ENCODE measurements at regions not wholly inside any gene's neighbourhood (a gene's known extent, or its start where the extent isn't known, plus 50 kb on each side); places are given as distances from the start of the nearest gene placed in this dataset.
"Not testable (repeated sequence)": the region's sequence is repeated elsewhere in the genome, so short reads cannot be mapped to it uniquely, and the experiment has no call there.

- ATAC-seq (ENCODE audit: insufficient number of reproducible peaks, low FRiP score, low read depth) (no peak), DNase-seq (ENCODE audit: low spot score) (no peak)
- no peak overlapping the region for H3K27ac ChIP-seq
- no peaks in the 10 kb centered on the region for H3K4me1 ChIP-seq (ENCODE audit: control insufficient read depth in 1 of 2, low read depth in 2 of 2)
- no peak for TF ChIP-seq CTCF (IDR thresholded peaks at IDR 0.05)
- H3K27me3 ChIP-seq (replicated peaks; ENCODE audit: insufficient read depth), result no peaks in the 10 kb centered on the region
- no peak overlapping the region for H3K4me3 ChIP-seq
- no peaks in the 10 kb centered on the region for H3K9me3 ChIP-seq
- H3K36me3 ChIP-seq, result no peaks in the 10 kb centered on the region
Measured at GRCh38 chr6:156587751-156588301, 189.4 kb upstream of the ARID1B start.

GRCh38 chr6:156587071-156587470 is 190.1 kb upstream of the ARID1B start:
- DNase-seq (ENCODE audit: low spot score) (no peak), ATAC-seq (ENCODE audit: insufficient number of reproducible peaks, low FRiP score, low read depth) (no peak)
- no peaks in the 10 kb centered on the region for H3K36me3 ChIP-seq
- no peak overlapping the region for H3K27ac ChIP-seq
- no peaks in the 10 kb centered on the region for H3K9me3 ChIP-seq
- TF ChIP-seq CTCF (IDR thresholded peaks at IDR 0.05), result no peak
- H3K4me3 ChIP-seq, result no peak overlapping the region
- no peaks in the 10 kb centered on the region for H3K27me3 ChIP-seq (replicated peaks; ENCODE audit: insufficient read depth)
- no peaks in the 10 kb centered on the region for H3K4me1 ChIP-seq (ENCODE audit: control insufficient read depth in 1 of 2, low read depth in 2 of 2)

GRCh38 chr6:156585859-156586258 is 191.3 kb upstream of the ARID1B start:
- no peak for TF ChIP-seq CTCF (IDR thresholded peaks at IDR 0.05)
- Histone ChIP-seq H3K4me3 (no peak overlapping the region), H3K9me3 (no peaks in the 10 kb centered on the region), H3K4me1 (ENCODE audit: control insufficient read depth in 1 of 2, low read depth in 2 of 2) (no peaks in the 10 kb centered on the region), H3K27me3 (replicated peaks; ENCODE audit: insufficient read depth) (no peaks in the 10 kb centered on the region), H3K27ac (no peak overlapping the region), H3K36me3 (no peaks in the 10 kb centered on the region)
- DNase-seq (ENCODE audit: low spot score), result no peak
- no peak for ATAC-seq (ENCODE audit: insufficient number of reproducible peaks, low FRiP score, low read depth)

GRCh38 chr6:156584121-156584520 is 193.1 kb upstream of the ARID1B start:
- H3K27ac ChIP-seq; DNase-seq (ENCODE audit: low spot score); ATAC-seq (ENCODE audit: insufficient number of reproducible peaks, low FRiP score, low read depth); H3K36me3 ChIP-seq; H3K9me3 ChIP-seq; H3K4me1 ChIP-seq (ENCODE audit: control insufficient read depth in 1 of 2, low read depth in 2 of 2); H3K27me3 ChIP-seq (replicated peaks; ENCODE audit: insufficient read depth); H3K4me3 ChIP-seq: not testable (repeated sequence)

GRCh38 chr6:156583083-156583482 is 194.1 kb upstream of the ARID1B start:
- Histone ChIP-seq H3K4me1 (ENCODE audit: control insufficient read depth in 1 of 2, low read depth in 2 of 2) (no peaks in the 10 kb centered on the region), H3K36me3 (no peaks in the 10 kb centered on the region), H3K27me3 (replicated peaks; ENCODE audit: insufficient read depth) (no peaks in the 10 kb centered on the region), H3K9me3 (no peaks in the 10 kb centered on the region), H3K27ac (no peak overlapping the region), H3K4me3 (no peak overlapping the region)
- DNase-seq (ENCODE audit: low spot score) (no peak), ATAC-seq (ENCODE audit: insufficient number of reproducible peaks, low FRiP score, low read depth) (no peak)
- no peak for TF ChIP-seq CTCF (IDR thresholded peaks at IDR 0.05)

GRCh38 chr6:156582509-156582992 is 194.6 kb upstream of the ARID1B start:
- no peaks in the 10 kb centered on the region for H3K27me3 ChIP-seq (replicated peaks; ENCODE audit: insufficient read depth)
- H3K4me1 ChIP-seq (ENCODE audit: control insufficient read depth in 1 of 2, low read depth in 2 of 2), result no peaks in the 10 kb centered on the region
- H3K9me3 ChIP-seq, result peaks cover 3% of the 10 kb centered on the region
- H3K36me3 ChIP-seq, result no peaks in the 10 kb centered on the region
- DNase-seq (ENCODE audit: low spot score) (no peak), ATAC-seq (ENCODE audit: insufficient number of reproducible peaks, low FRiP score, low read depth) (no peak)
- H3K4me3 ChIP-seq, result no peak overlapping the region
- TF ChIP-seq CTCF (IDR thresholded peaks at IDR 0.05), result no peak
- H3K27ac ChIP-seq, result no peak overlapping the region

Measured in thoracic aorta (tissue), 2 donors.